GM12873 (cell line): ENCODE measurements at regions not wholly inside any gene's neighbourhood (a gene's known extent, or its start where the extent isn't known, plus 50 kb on each side); places are given as distances from the start of the nearest gene placed in this dataset.

Experiments used
- CTCF ChIP-seq: IDR thresholded peaks from 2 replicates; pipeline ENCODE4 v1.5.1; 2012; ENCODE audit warnings: low read depth, mild to moderate bottlenecking, moderate library complexity, low read length, control low read depth; ENCODE audit not compliant: insufficient read depth; ENCODE audit errors: missing control alignments

DNA sequence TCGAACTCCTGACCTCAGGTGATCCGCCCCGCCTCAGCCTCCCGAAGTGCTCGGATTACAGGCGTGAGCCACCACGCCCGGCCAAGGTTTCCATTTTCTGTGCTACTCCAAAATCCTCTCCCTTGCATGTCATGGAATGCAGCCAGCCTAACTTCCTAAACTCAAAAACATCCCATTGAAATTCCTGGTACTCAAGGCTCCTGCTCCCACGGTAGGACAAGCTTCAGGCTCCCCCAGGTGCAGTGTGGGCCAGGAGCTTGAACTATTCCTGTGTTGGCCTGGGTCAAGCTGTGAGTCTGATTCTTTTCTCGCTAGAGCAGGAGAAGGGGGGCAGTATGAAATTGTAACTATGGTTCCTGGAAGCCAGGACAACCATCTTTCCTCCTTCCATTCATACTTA, 97.1 kb downstream of the RPL27A start:
- no peak for TF ChIP-seq CTCF

DNA sequence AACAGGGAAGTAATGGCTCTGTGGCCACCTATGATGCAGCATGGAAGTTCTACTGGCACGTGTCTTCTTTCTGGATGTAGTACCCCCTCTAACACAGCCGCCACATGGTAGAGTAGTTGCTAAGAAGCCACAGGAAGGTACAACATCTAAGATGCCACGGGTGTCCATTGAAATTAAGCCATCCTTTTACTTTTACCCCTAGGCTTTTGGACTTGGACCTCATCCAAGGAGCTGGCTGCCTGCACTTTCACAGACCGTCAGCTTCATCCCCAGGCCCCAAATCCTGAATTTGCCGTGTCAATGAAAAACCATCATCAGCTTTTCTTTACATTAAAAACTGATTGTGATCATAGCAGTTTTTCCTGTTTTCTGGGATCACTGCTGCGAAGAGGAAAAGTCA, 102.4 kb downstream of the RPL27A start:
- TF ChIP-seq CTCF, result no peak

- no peak for TF ChIP-seq CTCF
These were observed 102.9 kb downstream of the RPL27A start for GRCh38 chr11:8785457-8785856.

DNA sequence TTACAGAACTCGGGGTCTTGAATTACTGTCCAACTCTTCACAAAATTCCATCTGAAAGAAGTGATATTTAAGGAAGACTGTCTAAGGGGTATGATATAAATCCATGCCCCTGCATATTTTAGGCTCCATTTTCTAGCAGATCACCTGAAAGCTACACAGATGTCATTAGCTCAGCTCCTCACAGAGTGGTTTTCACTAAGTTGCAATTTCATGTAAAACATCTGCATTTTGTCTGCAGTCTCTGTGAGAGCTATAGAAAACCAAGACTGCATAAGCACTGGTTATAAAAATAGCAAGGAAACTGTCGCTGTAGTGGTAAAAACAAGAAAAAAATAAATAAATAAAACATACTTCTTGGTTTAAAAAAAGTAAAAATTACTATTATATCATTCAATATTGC, 103.4 kb downstream of the RPL27A start:
- no peak for TF ChIP-seq CTCF

DNA sequence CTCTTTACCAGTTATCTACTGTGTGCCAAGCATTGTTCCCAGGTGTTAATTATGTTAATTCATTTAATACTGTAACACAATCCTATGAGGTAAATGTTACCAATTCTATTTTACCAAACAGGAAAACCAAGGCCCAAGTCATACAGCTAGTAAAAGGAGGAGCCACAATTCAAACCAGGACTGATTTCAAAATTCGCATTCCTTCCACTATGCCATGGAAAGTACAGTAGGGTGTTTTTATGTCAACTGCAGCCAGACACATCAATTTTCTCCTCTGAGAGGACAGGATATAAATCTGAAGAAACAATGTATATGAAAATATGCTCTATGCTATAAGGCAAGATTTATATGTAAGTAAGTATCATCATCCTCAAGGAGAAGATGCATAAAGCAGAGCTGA, 104.3 kb downstream of the RPL27A start:
- no peak for TF ChIP-seq CTCF

GRCh38 chr11:8787372-8787771, 104.8 kb downstream of the RPL27A start:
- no peak for TF ChIP-seq CTCF

DNA sequence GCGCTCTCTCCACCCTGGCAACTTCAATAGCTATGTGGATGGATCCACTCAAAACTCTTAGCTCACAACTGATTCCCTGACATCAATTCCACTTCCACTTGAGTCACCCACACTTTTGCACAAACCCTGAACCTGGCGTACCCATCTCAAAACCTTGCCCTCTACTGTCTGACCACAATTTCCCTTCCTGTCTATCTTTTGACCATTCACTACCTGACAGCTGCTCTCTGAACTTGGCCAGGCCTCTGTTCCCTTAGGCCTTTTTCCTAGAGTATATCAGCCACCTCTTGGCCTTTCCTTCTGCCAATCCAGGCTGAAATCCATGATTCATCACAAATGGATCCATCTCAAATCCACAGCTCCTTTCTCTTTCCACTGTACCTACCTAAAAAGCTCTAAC, 106.0 kb downstream of the RPL27A start:
- no peak for TF ChIP-seq CTCF

DNA sequence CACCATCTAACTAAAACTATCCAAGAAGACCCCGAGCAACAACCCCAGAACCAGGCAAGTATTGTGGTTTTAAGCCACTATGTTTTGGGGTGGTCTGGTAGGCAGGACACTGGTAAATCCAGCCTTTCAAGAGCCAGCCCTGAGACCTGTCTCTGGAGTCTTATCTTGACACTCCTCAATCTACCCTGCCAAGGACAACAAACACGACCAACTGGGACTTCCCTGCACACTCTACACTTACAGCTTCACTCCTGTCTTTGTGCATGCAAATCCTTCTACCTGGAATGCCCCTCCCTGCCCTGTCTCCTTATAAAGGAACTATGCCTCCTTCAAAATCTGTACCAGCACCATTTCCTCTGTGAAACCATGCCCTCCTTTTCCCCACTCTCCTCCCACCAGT, 107.3 kb downstream of the RPL27A start:
- no peak for TF ChIP-seq CTCF
